ENCODE measurements at regions not wholly inside any gene's neighbourhood (a gene's known extent, or its start where the extent isn't known, plus 50 kb on each side); places are given as distances from the start of the nearest gene placed in this dataset.
"Not testable (repeated sequence)": the region's sequence is repeated elsewhere in the genome, so short reads cannot be mapped to it uniquely, and the experiment has no call there.

GRCh38 chr2:105671156-105671555 is 73.6 kb upstream of the NCK2 start:
- TF ChIP-seq CTCF (IDR thresholded peaks at IDR 0.05; ENCODE audit: insufficient read depth, low read depth, low read length, missing control alignments): no peak
- DNase-seq (ENCODE audit: low read depth): peak; percentile 34

GRCh38 chr2:105669384-105669891 is 75.3 kb upstream of the NCK2 start:
- no peak for TF ChIP-seq CTCF (IDR thresholded peaks at IDR 0.05; ENCODE audit: insufficient read depth, low read depth, low read length, missing control alignments)
- DNase-seq (ENCODE audit: low read depth): no peak
- H3K4me3 ChIP-seq (ENCODE audit: low read length): no peak overlapping the region

More at GRCh38 chr2:105671156-105671555, 73.6 kb upstream of the NCK2 start:
- H3K4me3 ChIP-seq (ENCODE audit: low read length): no peak overlapping the region

GRCh38 chr2:105665480-105665879 is 79.2 kb upstream of the NCK2 start:
- no peak for TF ChIP-seq CTCF (IDR thresholded peaks at IDR 0.05; ENCODE audit: insufficient read depth, low read depth, low read length, missing control alignments)
- no peak overlapping the region for H3K4me3 ChIP-seq (ENCODE audit: low read length)
- DNase-seq (ENCODE audit: low read depth): no peak

GRCh38 chr2:105660489-105660888 is 84.2 kb upstream of the NCK2 start:
- TF ChIP-seq CTCF (IDR thresholded peaks at IDR 0.05; ENCODE audit: insufficient read depth, low read depth, low read length, missing control alignments): no peak
- DNase-seq (ENCODE audit: low read depth): peak; percentile 41
- no peak overlapping the region for H3K4me3 ChIP-seq (ENCODE audit: low read length)

- not testable (repeated sequence) for DNase-seq (ENCODE audit: low read depth); H3K4me3 ChIP-seq (ENCODE audit: low read length)
These were observed 88.7 kb upstream of the NCK2 start for GRCh38 chr2:105655723-105656606.

- TF ChIP-seq CTCF (IDR thresholded peaks at IDR 0.05; ENCODE audit: insufficient read depth, low read depth, low read length, missing control alignments): no peak
- peak; percentile 29 for DNase-seq (ENCODE audit: low read depth)
- no peak overlapping the region for H3K4me3 ChIP-seq (ENCODE audit: low read length)
These were observed 89.5 kb upstream of the NCK2 start for GRCh38 chr2:105655244-105655643.

- no peak for DNase-seq (ENCODE audit: low read depth)
- no peak for TF ChIP-seq CTCF (IDR thresholded peaks at IDR 0.05; ENCODE audit: insufficient read depth, low read depth, low read length, missing control alignments)
These were observed 90.2 kb upstream of the NCK2 start for GRCh38 chr2:105654474-105655004.

More at GRCh38 chr2:105654474-105655004, 90.2 kb upstream of the NCK2 start:
- H3K4me3 ChIP-seq (ENCODE audit: low read length): no peak overlapping the region

Measured in epithelial cell of esophagus (primary cell).